Stimulated activated CD4-positive, alpha-beta T cell treated with anti-CD3 and anti-CD28 coated beads, Interleukin-1b, Interleukin-23, amount 100 ng/mL, for 4 hours (primary cell): ENCODE measurements at regions not wholly inside any gene's neighbourhood (a gene's known extent, or its start where the extent isn't known, plus 50 kb on each side); places are given as distances from the start of the nearest gene placed in this dataset.

ENCODE experiments used
- DNase-seq, 2 donors: peaks; one replicate each; pipeline ENCODE4 v3.0.0-alpha.2; 2020; ENCODE audit warnings: low read depth in 2 of 2

GRCh38 chr9:119004618-119004990 lies 364.6 kb downstream of the BRINP1 start:
- no peak for DNase-seq

GRCh38 chr9:119005162-119005561 lies 364.1 kb downstream of the BRINP1 start:
- no peak for DNase-seq

GRCh38 chr9:119009249-119009648 lies 360.0 kb downstream of the BRINP1 start:
- DNase-seq: no peak

- DNase-seq: no peak
Observed at GRCh38 chr9:119020284-119020683, 349.0 kb downstream of the BRINP1 start.

- no peak for DNase-seq
Observed at GRCh38 chr9:119020730-119021333, 348.4 kb downstream of the BRINP1 start.

- no peak for DNase-seq
Observed at GRCh38 chr9:119026120-119026519, 343.1 kb downstream of the BRINP1 start.

GRCh38 chr9:119027901-119028699 lies 341.1 kb downstream of the BRINP1 start:
- DNase-seq: no peak

GRCh38 chr9:119029886-119030285 lies 339.3 kb downstream of the BRINP1 start:
- no peak for DNase-seq

GRCh38 chr9:119033596-119033995 lies 335.6 kb downstream of the BRINP1 start:
- no peak for DNase-seq

GRCh38 chr9:119036969-119037368 lies 332.3 kb downstream of the BRINP1 start:
- no peak for DNase-seq

- no peak for DNase-seq
Observed at GRCh38 chr9:119043996-119044395, 325.2 kb downstream of the BRINP1 start.

- no peak for DNase-seq
Observed at GRCh38 chr9:119044806-119045205, 324.4 kb downstream of the BRINP1 start.

GRCh38 chr9:119047513-119048307 lies 321.5 kb downstream of the BRINP1 start:
- DNase-seq: no peak

- no peak for DNase-seq
Observed at GRCh38 chr9:119050281-119050680, 319.0 kb downstream of the BRINP1 start.

GRCh38 chr9:119052339-119053030 lies 316.8 kb downstream of the BRINP1 start:
- no peak for DNase-seq

GRCh38 chr9:119053070-119053469 lies 316.2 kb downstream of the BRINP1 start:
- DNase-seq: no peak

- DNase-seq: no peak
Observed at GRCh38 chr9:119060629-119061385, 308.4 kb downstream of the BRINP1 start.

GRCh38 chr9:119071636-119072035 lies 297.6 kb downstream of the BRINP1 start:
- no peak for DNase-seq

- DNase-seq: no peak
Observed at GRCh38 chr9:119074017-119074416, 295.2 kb downstream of the BRINP1 start.

- DNase-seq: no peak
Observed at GRCh38 chr9:119078015-119078414, 291.2 kb downstream of the BRINP1 start.

GRCh38 chr9:119083673-119084072 lies 285.6 kb downstream of the BRINP1 start:
- no peak for DNase-seq
